ENCODE measurements at regions not wholly inside any gene's neighbourhood (a gene's known extent, or its start where the extent isn't known, plus 50 kb on each side); places are given as distances from the start of the nearest gene placed in this dataset.

DNA sequence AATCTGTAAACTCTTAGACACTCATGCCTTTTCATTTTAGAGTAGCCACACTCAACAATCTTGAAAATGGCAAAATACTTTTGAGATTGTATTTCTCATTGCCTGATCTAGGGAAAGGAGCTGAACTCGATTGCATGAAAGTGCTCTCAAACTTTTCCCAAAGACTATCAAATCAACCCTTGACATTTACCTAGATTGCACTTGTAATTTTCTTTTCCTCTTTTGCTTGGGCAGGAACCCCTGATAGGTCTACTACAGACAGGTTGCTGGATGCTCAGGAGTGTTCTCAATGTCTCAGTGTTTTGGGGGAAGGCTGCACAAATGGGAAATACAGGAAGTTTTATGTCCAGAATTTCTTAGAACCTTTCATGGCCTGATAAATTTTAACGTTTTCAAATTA lies 468.0 kb upstream of the GJE1 start:
- no peak overlapping the region for H3K27ac ChIP-seq
- WGBS (ENCODE audit: low lambda C conversion rate, missing lambda C conversion rate) = 79% methylated on average over 2 of the region's 2 CpGs
- no peaks in the 10 kb centered on the region for H3K36me3 ChIP-seq (replicated peaks; ENCODE audit: insufficient read depth, low read depth)
- H3K4me2 ChIP-seq = no peak overlapping the region
- no peaks in the 10 kb centered on the region for H3K79me2 ChIP-seq
- no peak overlapping the region for H3K4me3 ChIP-seq
- H3K9me2 ChIP-seq (replicated peaks; ENCODE audit: insufficient read depth) = no peaks in the 10 kb centered on the region
- no peaks in the 10 kb centered on the region for H3K4me1 ChIP-seq (ENCODE audit: insufficient read depth)
- H3K9me3 ChIP-seq (ENCODE audit: low read depth) = no peaks in the 10 kb centered on the region
- TF ChIP-seq EZH2phosphoT487 (IDR thresholded peaks at IDR 0.05; ENCODE audit: low read depth, severe bottlenecking, unreplicated experiment) (no peak), EZH2 (IDR thresholded peaks at IDR 0.05; ENCODE audit: borderline replicate concordance) (no peak)
- TF ChIP-seq, protein P1, sequence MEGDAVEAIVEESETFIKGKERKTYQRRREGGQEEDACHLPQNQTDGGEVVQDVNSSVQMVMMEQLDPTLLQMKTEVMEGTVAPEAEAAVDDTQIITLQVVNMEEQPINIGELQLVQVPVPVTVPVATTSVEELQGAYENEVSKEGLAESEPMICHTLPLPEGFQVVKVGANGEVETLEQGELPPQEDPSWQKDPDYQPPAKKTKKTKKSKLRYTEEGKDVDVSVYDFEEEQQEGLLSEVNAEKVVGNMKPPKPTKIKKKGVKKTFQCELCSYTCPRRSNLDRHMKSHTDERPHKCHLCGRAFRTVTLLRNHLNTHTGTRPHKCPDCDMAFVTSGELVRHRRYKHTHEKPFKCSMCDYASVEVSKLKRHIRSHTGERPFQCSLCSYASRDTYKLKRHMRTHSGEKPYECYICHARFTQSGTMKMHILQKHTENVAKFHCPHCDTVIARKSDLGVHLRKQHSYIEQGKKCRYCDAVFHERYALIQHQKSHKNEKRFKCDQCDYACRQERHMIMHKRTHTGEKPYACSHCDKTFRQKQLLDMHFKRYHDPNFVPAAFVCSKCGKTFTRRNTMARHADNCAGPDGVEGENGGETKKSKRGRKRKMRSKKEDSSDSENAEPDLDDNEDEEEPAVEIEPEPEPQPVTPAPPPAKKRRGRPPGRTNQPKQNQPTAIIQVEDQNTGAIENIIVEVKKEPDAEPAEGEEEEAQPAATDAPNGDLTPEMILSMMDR (IDR thresholded peaks at IDR 0.05; ENCODE audit: poor library complexity) = no peak
- no peak for DNase-seq (ENCODE audit: low spot score)
- no peak overlapping the region for H2AFZ ChIP-seq
- H4K20me1 ChIP-seq (ENCODE audit: insufficient read depth, poor library complexity, severe bottlenecking) = no peaks in the 10 kb centered on the region
- H3K27me3 ChIP-seq = no peaks in the 10 kb centered on the region

DNA sequence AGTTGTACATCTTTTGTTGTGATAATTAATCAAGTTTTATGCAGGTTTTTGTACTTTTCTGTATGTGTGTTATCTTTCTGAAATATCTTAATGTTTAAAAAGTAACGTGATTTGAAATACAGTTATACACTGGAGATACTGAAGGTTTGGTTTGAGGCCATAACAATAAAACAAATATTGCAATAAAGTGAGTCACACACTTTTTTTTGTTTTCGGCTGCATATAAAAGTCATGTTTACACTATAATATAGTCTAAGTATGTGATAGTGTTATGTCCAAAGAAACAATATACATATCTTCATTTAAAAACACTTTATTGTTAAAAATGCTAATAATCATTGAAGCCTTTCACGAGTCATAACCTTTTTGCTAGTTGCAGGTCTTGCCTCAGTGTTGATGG lies 473.1 kb upstream of the GJE1 start:
- H3K27me3 ChIP-seq = no peaks in the 10 kb centered on the region
- H3K79me2 ChIP-seq = no peaks in the 10 kb centered on the region
- no peaks in the 10 kb centered on the region for H3K9me3 ChIP-seq (ENCODE audit: low read depth)
- H3K4me2 ChIP-seq = no peak overlapping the region
- H2AFZ ChIP-seq = no peak overlapping the region
- TF ChIP-seq EZH2 (IDR thresholded peaks at IDR 0.05; ENCODE audit: borderline replicate concordance) (no peak), EZH2phosphoT487 (IDR thresholded peaks at IDR 0.05; ENCODE audit: low read depth, severe bottlenecking, unreplicated experiment) (no peak)
- TF ChIP-seq, protein P1 (IDR thresholded peaks at IDR 0.05; ENCODE audit: poor library complexity) = no peak
- no peak overlapping the region for H3K27ac ChIP-seq
- H3K4me1 ChIP-seq (ENCODE audit: insufficient read depth) = no peaks in the 10 kb centered on the region
- no peak for DNase-seq (ENCODE audit: low spot score)
- no peaks in the 10 kb centered on the region for H3K36me3 ChIP-seq (replicated peaks; ENCODE audit: insufficient read depth, low read depth)
- 75% methylated on average over 3 of the region's 3 CpGs for WGBS (ENCODE audit: low lambda C conversion rate, missing lambda C conversion rate)
- H4K20me1 ChIP-seq (ENCODE audit: insufficient read depth, poor library complexity, severe bottlenecking) = no peaks in the 10 kb centered on the region
- H3K9me2 ChIP-seq (replicated peaks; ENCODE audit: insufficient read depth) = no peaks in the 10 kb centered on the region
- H3K4me3 ChIP-seq = no peak overlapping the region

DNA sequence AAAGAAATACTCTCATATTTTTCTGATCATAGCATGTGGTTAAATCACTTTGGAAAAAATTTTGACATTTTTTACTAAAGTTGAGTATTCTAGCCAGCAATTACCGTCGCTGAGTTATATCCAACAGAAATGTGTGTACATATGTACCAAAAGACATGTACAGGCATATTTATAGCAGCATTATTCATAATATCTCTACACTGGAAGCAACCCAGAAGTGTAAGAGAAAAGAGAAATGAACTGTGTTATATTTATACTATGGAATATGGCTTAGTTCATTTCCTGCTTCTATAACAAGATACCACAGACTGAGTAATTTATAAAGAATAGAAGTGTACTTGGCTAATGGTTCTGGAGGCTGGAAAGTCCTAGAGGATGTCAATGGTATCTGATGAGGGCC lies 474.0 kb upstream of the GJE1 start:
- no peak overlapping the region for H3K4me3 ChIP-seq
- H3K9me3 ChIP-seq (ENCODE audit: low read depth) = no peaks in the 10 kb centered on the region
- TF ChIP-seq, protein P1 (IDR thresholded peaks at IDR 0.05; ENCODE audit: poor library complexity) = no peak
- TF ChIP-seq EZH2phosphoT487 (IDR thresholded peaks at IDR 0.05; ENCODE audit: low read depth, severe bottlenecking, unreplicated experiment) (no peak), EZH2 (IDR thresholded peaks at IDR 0.05; ENCODE audit: borderline replicate concordance) (no peak)
- no peaks in the 10 kb centered on the region for H3K27me3 ChIP-seq
- no peaks in the 10 kb centered on the region for H3K4me1 ChIP-seq (ENCODE audit: insufficient read depth)
- no peaks in the 10 kb centered on the region for H4K20me1 ChIP-seq (ENCODE audit: insufficient read depth, poor library complexity, severe bottlenecking)
- H3K4me2 ChIP-seq = no peak overlapping the region
- no peak for DNase-seq (ENCODE audit: low spot score)
- H3K9me2 ChIP-seq (replicated peaks; ENCODE audit: insufficient read depth) = no peaks in the 10 kb centered on the region
- no peaks in the 10 kb centered on the region for H3K36me3 ChIP-seq (replicated peaks; ENCODE audit: insufficient read depth, low read depth)
- H3K79me2 ChIP-seq = no peaks in the 10 kb centered on the region
- H2AFZ ChIP-seq = no peak overlapping the region
- 95% methylated on average over 2 of the region's 2 CpGs for WGBS (ENCODE audit: low lambda C conversion rate, missing lambda C conversion rate)
- no peak overlapping the region for H3K27ac ChIP-seq

DNA sequence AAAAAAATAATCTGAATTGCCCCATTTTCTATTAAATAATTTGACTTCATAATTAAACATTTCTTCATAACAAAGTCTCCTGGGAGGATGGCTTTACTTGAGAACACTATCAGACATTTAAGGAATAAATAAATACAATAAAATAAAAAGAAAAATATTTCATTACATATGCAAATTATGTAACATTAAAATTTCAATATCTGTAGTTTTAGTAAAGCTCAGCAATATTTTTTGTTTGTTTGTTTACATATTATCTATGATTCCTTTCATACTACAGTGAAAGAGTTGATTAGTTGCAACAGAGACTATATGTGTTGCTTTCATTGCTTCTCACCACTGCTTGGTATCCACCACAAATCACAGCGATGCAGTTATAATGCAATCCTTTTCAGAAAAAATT lies 474.9 kb upstream of the GJE1 start:
- Histone ChIP-seq H3K4me2 (no peak overlapping the region), H3K9me2 (replicated peaks; ENCODE audit: insufficient read depth) (no peaks in the 10 kb centered on the region), H3K79me2 (no peaks in the 10 kb centered on the region), H3K9me3 (ENCODE audit: low read depth) (no peaks in the 10 kb centered on the region), H3K4me1 (ENCODE audit: insufficient read depth) (no peaks in the 10 kb centered on the region), H3K36me3 (replicated peaks; ENCODE audit: insufficient read depth, low read depth) (no peaks in the 10 kb centered on the region), H3K27me3 (no peaks in the 10 kb centered on the region), H3K4me3 (no peak overlapping the region), H4K20me1 (ENCODE audit: insufficient read depth, poor library complexity, severe bottlenecking) (no peaks in the 10 kb centered on the region), H3K27ac (no peak overlapping the region), H2AFZ (no peak overlapping the region)
- TF ChIP-seq EZH2phosphoT487 (IDR thresholded peaks at IDR 0.05; ENCODE audit: low read depth, severe bottlenecking, unreplicated experiment) (no peak), EZH2 (IDR thresholded peaks at IDR 0.05; ENCODE audit: borderline replicate concordance) (no peak)
- TF ChIP-seq, protein P1 (IDR thresholded peaks at IDR 0.05; ENCODE audit: poor library complexity) = no peak
- 94% methylated on average over 1 of the region's 1 CpG for WGBS (ENCODE audit: low lambda C conversion rate, missing lambda C conversion rate)
- DNase-seq (ENCODE audit: low spot score) = no peak

Data from hepatocyte (in vitro differentiated cells).